ENCODE measurements at regions not wholly inside any gene's neighbourhood (a gene's known extent, or its start where the extent isn't known, plus 50 kb on each side); places are given as distances from the start of the nearest gene placed in this dataset.

GRCh38 chr17:71158437-71158836 is 962.4 kb upstream of the SOX9 start:
- no peak overlapping the region for H2AFZ ChIP-seq (ENCODE audit: low read depth, low read length, severe bottlenecking)
- no peaks in the 10 kb centered on the region for H3K9me2 ChIP-seq (replicated peaks; ENCODE audit: insufficient read depth, low read length)
- no peak for TF ChIP-seq EZH2phosphoT487 (conservative IDR thresholded peaks at IDR 0.05; ENCODE audit: low read length)
- TF ChIP-seq, protein P1, sequence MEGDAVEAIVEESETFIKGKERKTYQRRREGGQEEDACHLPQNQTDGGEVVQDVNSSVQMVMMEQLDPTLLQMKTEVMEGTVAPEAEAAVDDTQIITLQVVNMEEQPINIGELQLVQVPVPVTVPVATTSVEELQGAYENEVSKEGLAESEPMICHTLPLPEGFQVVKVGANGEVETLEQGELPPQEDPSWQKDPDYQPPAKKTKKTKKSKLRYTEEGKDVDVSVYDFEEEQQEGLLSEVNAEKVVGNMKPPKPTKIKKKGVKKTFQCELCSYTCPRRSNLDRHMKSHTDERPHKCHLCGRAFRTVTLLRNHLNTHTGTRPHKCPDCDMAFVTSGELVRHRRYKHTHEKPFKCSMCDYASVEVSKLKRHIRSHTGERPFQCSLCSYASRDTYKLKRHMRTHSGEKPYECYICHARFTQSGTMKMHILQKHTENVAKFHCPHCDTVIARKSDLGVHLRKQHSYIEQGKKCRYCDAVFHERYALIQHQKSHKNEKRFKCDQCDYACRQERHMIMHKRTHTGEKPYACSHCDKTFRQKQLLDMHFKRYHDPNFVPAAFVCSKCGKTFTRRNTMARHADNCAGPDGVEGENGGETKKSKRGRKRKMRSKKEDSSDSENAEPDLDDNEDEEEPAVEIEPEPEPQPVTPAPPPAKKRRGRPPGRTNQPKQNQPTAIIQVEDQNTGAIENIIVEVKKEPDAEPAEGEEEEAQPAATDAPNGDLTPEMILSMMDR (IDR thresholded peaks at IDR 0.05; ENCODE audit: insufficient read depth, low read length, poor library complexity, severe bottlenecking): no peak
- no peaks in the 10 kb centered on the region for H3F3A ChIP-seq (ENCODE audit: insufficient read depth)
- no peaks in the 10 kb centered on the region for H4K20me1 ChIP-seq (ENCODE audit: low read depth, low read length)
- no peaks in the 10 kb centered on the region for H3K79me2 ChIP-seq (ENCODE audit: insufficient read depth, low read length)
- no peak overlapping the region for H3K4me2 ChIP-seq (ENCODE audit: low read depth, low read length, poor library complexity, severe bottlenecking)
- no peaks in the 10 kb centered on the region for H3K9me3 ChIP-seq (ENCODE audit: insufficient read depth, low read length)
- no peak overlapping the region for H3K27ac ChIP-seq (ENCODE audit: low read depth, low read length)
- no peak overlapping the region for H3K4me3 ChIP-seq (ENCODE audit: insufficient read depth, low read length, poor library complexity, severe bottlenecking)
- H3K27me3 ChIP-seq (ENCODE audit: low read length): no peaks in the 10 kb centered on the region
- H3K36me3 ChIP-seq (ENCODE audit: low read length): no peaks in the 10 kb centered on the region
- H3K9ac ChIP-seq (ENCODE audit: low read length): no peak overlapping the region

GRCh38 chr17:71163121-71163812 is 957.6 kb upstream of the SOX9 start:
- H4K20me1 ChIP-seq (ENCODE audit: low read depth, low read length): no peaks in the 10 kb centered on the region
- H3F3A ChIP-seq (ENCODE audit: insufficient read depth): no peaks in the 10 kb centered on the region
- TF ChIP-seq EZH2phosphoT487 (conservative IDR thresholded peaks at IDR 0.05; ENCODE audit: low read length): no peak
- TF ChIP-seq, protein P1 (IDR thresholded peaks at IDR 0.05; ENCODE audit: insufficient read depth, low read length, poor library complexity, severe bottlenecking): no peak
- no peak overlapping the region for H3K4me2 ChIP-seq (ENCODE audit: low read depth, low read length, poor library complexity, severe bottlenecking)
- H3K9ac ChIP-seq (ENCODE audit: low read length): no peak overlapping the region
- no peaks in the 10 kb centered on the region for H3K36me3 ChIP-seq (ENCODE audit: low read length)
- H3K9me3 ChIP-seq (ENCODE audit: insufficient read depth, low read length): no peaks in the 10 kb centered on the region
- no peak overlapping the region for H3K27ac ChIP-seq (ENCODE audit: low read depth, low read length)
- H2AFZ ChIP-seq (ENCODE audit: low read depth, low read length, severe bottlenecking): no peak overlapping the region
- no peaks in the 10 kb centered on the region for H3K79me2 ChIP-seq (ENCODE audit: insufficient read depth, low read length)
- H3K27me3 ChIP-seq (ENCODE audit: low read length): no peaks in the 10 kb centered on the region
- no peaks in the 10 kb centered on the region for H3K9me2 ChIP-seq (replicated peaks; ENCODE audit: insufficient read depth, low read length)
- no peak overlapping the region for H3K4me3 ChIP-seq (ENCODE audit: insufficient read depth, low read length, poor library complexity, severe bottlenecking)

DNA sequence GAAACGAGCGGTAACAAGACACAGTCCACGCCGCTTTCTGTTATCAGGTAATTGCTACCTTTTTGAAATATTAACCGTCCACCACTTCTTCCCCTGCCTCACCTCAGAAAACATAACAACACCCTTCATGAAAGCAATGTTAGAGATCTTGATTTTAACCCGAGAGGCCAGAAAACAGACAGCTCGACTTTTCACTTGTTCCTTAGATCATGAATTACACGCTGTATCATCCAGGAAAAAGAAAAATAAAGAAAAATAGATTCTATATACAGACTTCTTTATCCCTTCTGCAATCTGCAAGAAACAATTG is 957.1 kb upstream of the SOX9 start:
- H3K4me3 ChIP-seq (ENCODE audit: insufficient read depth, low read length, poor library complexity, severe bottlenecking): no peak overlapping the region
- H3K27me3 ChIP-seq (ENCODE audit: low read length): no peaks in the 10 kb centered on the region
- no peaks in the 10 kb centered on the region for H3K9me2 ChIP-seq (replicated peaks; ENCODE audit: insufficient read depth, low read length)
- no peaks in the 10 kb centered on the region for H3K36me3 ChIP-seq (ENCODE audit: low read length)
- H4K20me1 ChIP-seq (ENCODE audit: low read depth, low read length): no peaks in the 10 kb centered on the region
- no peak overlapping the region for H3K27ac ChIP-seq (ENCODE audit: low read depth, low read length)
- TF ChIP-seq EZH2phosphoT487 (conservative IDR thresholded peaks at IDR 0.05; ENCODE audit: low read length): no peak
- TF ChIP-seq, protein P1 (IDR thresholded peaks at IDR 0.05; ENCODE audit: insufficient read depth, low read length, poor library complexity, severe bottlenecking): no peak
- no peak overlapping the region for H2AFZ ChIP-seq (ENCODE audit: low read depth, low read length, severe bottlenecking)
- no peaks in the 10 kb centered on the region for H3K9me3 ChIP-seq (ENCODE audit: insufficient read depth, low read length)
- H3K79me2 ChIP-seq (ENCODE audit: insufficient read depth, low read length): no peaks in the 10 kb centered on the region
- no peak overlapping the region for H3K9ac ChIP-seq (ENCODE audit: low read length)
- H3F3A ChIP-seq (ENCODE audit: insufficient read depth): no peaks in the 10 kb centered on the region
- no peak overlapping the region for H3K4me2 ChIP-seq (ENCODE audit: low read depth, low read length, poor library complexity, severe bottlenecking)
